Smooth muscle cell (in vitro differentiated cells): ENCODE measurements at regions not wholly inside any gene's neighbourhood (a gene's known extent, or its start where the extent isn't known, plus 50 kb on each side); places are given as distances from the start of the nearest gene placed in this dataset.

ENCODE experiments used
- DNase-seq: peaks from one replicate; lab custom pipeline; 2025; ENCODE audit not compliant: unreplicated experiment; lab: John Stamatoyannopoulos, UW
- H2AFZ ChIP-seq: fragments of 200-600 bp; sonication (generic); 2 replicates; pipeline ENCODE4 v1.6.0; 2016; ENCODE audit warnings: antibody characterized with exemption, low read depth, mild to moderate bottlenecking
- H3F3A ChIP-seq: fragments of 200-600 bp; sonication (generic); 2 replicates; pipeline ENCODE4 v1.6.0; 2017; ENCODE audit warnings: antibody characterized with exemption, low read depth
- H3K27ac ChIP-seq: fragments of 200-600 bp; sonication (generic); 2 replicates; pipeline ENCODE4 v1.5.1; 2016; ENCODE audit warnings: low read depth, mild to moderate bottlenecking
- H3K27me3 ChIP-seq: fragments of 200-600 bp; sonication (generic); 2 replicates; pipeline ENCODE4 v1.6.1; 2016; ENCODE audit warnings: low read depth, mild to moderate bottlenecking
- H3K36me3 ChIP-seq: fragments of 200-600 bp; sonication (generic); 2 replicates; pipeline ENCODE4 v1.5.1; 2016; ENCODE audit warnings: low read depth
- H3K4me1 ChIP-seq: fragments of 200-600 bp; sonication (generic); 2 replicates; pipeline ENCODE4 v1.5.1; 2016; ENCODE audit warnings: low read depth
- H3K4me2 ChIP-seq: fragments of 200-600 bp; sonication (generic); 2 replicates; pipeline ENCODE4 v1.6.0; 2016; ENCODE audit warnings: mild to moderate bottlenecking
- H3K4me3 ChIP-seq: fragments of 200-600 bp; sonication (generic); 2 replicates; pipeline ENCODE4 v1.5.1; 2016; ENCODE audit warnings: mild to moderate bottlenecking
- H3K79me2 ChIP-seq: fragments of 200-600 bp; sonication (generic); 2 replicates; pipeline ENCODE4 v1.6.0; 2016; ENCODE audit warnings: low read depth, mild to moderate bottlenecking
- H3K9ac ChIP-seq: fragments of 200-600 bp; sonication (generic); 2 replicates; pipeline ENCODE4 v1.6.0; 2016; ENCODE audit warnings: low read depth
- H3K9me3 ChIP-seq: fragments of 200-600 bp; sonication (generic); replicated peaks from 2 replicates; pipeline ENCODE4 v1.5.1; 2016; ENCODE audit warnings: low read depth
- H4K20me1 ChIP-seq: fragments of 200-600 bp; sonication (generic); 2 replicates; pipeline ENCODE4 v1.6.0; 2016; ENCODE audit warnings: low read depth
- WGBS: methylation state at CpG from one replicate; pipeline ENCODE4 v1.1.7; 2016; ENCODE audit warnings: low lambda C conversion rate; 5-methylcytosine and 5-hydroxymethylcytosine counted together
- TF ChIP-seq, protein P1 (sequence below): fragments of 200-600 bp; sonication (generic); IDR thresholded peaks from 2 replicates; pipeline ENCODE4 v1.5.1; 2017; ENCODE audit warnings: borderline replicate concordance, mild to moderate bottlenecking, antibody characterized with exemption; ENCODE audit not compliant: insufficient read depth, poor library complexity, severe bottlenecking

GRCh38 chr6:86820750-86821149, 116.6 kb upstream of the HTR1E start:
- H2AFZ ChIP-seq, result no peak overlapping the region
- H3F3A ChIP-seq, result no peaks in the 10 kb centered on the region
- no peaks in the 10 kb centered on the region for H3K27me3 ChIP-seq
- no peak overlapping the region for H3K4me3 ChIP-seq
- no peaks in the 10 kb centered on the region for H3K79me2 ChIP-seq
- WGBS, result 49% methylated on average over 1 of the region's 1 CpG
- H3K27ac ChIP-seq, result no peak overlapping the region
- no peaks in the 10 kb centered on the region for H3K9me3 ChIP-seq
- H3K4me1 ChIP-seq, result no peaks in the 10 kb centered on the region
- no peak overlapping the region for H3K4me2 ChIP-seq
- no peak for DNase-seq
- H4K20me1 ChIP-seq, result no peaks in the 10 kb centered on the region
- no peaks in the 10 kb centered on the region for H3K36me3 ChIP-seq
- H3K9ac ChIP-seq, result no peak overlapping the region
- TF ChIP-seq, protein P1, sequence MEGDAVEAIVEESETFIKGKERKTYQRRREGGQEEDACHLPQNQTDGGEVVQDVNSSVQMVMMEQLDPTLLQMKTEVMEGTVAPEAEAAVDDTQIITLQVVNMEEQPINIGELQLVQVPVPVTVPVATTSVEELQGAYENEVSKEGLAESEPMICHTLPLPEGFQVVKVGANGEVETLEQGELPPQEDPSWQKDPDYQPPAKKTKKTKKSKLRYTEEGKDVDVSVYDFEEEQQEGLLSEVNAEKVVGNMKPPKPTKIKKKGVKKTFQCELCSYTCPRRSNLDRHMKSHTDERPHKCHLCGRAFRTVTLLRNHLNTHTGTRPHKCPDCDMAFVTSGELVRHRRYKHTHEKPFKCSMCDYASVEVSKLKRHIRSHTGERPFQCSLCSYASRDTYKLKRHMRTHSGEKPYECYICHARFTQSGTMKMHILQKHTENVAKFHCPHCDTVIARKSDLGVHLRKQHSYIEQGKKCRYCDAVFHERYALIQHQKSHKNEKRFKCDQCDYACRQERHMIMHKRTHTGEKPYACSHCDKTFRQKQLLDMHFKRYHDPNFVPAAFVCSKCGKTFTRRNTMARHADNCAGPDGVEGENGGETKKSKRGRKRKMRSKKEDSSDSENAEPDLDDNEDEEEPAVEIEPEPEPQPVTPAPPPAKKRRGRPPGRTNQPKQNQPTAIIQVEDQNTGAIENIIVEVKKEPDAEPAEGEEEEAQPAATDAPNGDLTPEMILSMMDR, result no peak

DNA sequence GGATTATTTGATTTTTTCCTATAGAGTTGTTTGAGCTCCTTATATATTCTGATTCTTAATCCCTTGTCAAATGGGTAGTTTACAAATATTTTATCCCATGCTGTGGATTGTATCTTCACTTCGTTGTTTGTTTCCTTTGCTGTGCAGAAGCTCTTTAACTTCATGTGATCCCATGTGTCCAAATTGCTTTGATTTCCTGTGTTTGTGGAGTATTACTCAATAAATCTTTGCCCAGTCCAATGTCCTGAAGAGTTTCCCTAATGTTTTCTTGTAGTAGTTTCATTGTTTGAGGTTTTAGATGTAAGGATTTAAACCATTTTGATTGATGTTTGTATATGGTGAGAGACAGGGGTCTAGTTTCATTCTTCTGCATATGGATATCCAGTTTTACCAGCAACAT, 143.7 kb upstream of the HTR1E start:
- no peaks in the 10 kb centered on the region for H3K4me1 ChIP-seq
- H3K27me3 ChIP-seq, result no peaks in the 10 kb centered on the region
- no peak for DNase-seq
- no peaks in the 10 kb centered on the region for H3K36me3 ChIP-seq
- TF ChIP-seq, protein P1, result no peak
- WGBS, result 83% methylated on average over 1 of the region's 1 CpG
- H3K4me3 ChIP-seq, result no peak overlapping the region
- no peaks in the 10 kb centered on the region for H4K20me1 ChIP-seq
- H2AFZ ChIP-seq, result no peak overlapping the region
- no peaks in the 10 kb centered on the region for H3K79me2 ChIP-seq
- no peak overlapping the region for H3K4me2 ChIP-seq
- H3K9me3 ChIP-seq, result no peaks in the 10 kb centered on the region
- H3F3A ChIP-seq, result no peaks in the 10 kb centered on the region
- H3K9ac ChIP-seq, result no peak overlapping the region
- H3K27ac ChIP-seq, result no peak overlapping the region

DNA sequence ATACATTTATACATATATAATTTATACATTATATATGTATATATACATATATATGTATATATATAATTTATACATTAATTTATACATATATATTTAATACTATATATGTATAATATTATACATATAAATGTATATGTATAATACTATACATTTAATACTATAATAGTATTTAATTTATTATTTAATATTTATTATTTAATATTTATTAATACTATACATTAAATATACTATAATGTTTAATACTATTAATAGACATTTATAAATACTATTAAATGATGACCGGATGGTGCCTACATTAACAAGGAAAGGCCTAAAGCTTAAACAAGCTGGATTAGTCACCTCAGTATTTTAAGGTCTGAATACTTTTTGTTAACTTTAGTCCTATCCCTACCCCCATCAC, 145.9 kb upstream of the HTR1E start:
- Histone ChIP-seq H2AFZ (no peak overlapping the region), H3K4me1 (no peaks in the 10 kb centered on the region), H3K4me3 (no peak overlapping the region), H3K4me2 (no peak overlapping the region), H3K36me3 (no peaks in the 10 kb centered on the region), H3K79me2 (no peaks in the 10 kb centered on the region), H3K9me3 (no peaks in the 10 kb centered on the region), H3K27ac (no peak overlapping the region), H3K9ac (no peak overlapping the region), H4K20me1 (no peaks in the 10 kb centered on the region), H3K27me3 (no peaks in the 10 kb centered on the region), H3F3A (no peaks in the 10 kb centered on the region)
- 89% methylated on average over 1 of the region's 1 CpG for WGBS
- TF ChIP-seq, protein P1, result no peak
- DNase-seq, result no peak

- H2AFZ ChIP-seq, result no peak overlapping the region
- no peaks in the 10 kb centered on the region for H3F3A ChIP-seq
- TF ChIP-seq, protein P1, result no peak
- no peaks in the 10 kb centered on the region for H3K4me1 ChIP-seq
- 82% methylated on average over 2 of the region's 2 CpGs for WGBS
- no peak overlapping the region for H3K4me2 ChIP-seq
- no peak for DNase-seq
- H3K27ac ChIP-seq, result no peak overlapping the region
- H4K20me1 ChIP-seq, result no peaks in the 10 kb centered on the region
- no peak overlapping the region for H3K4me3 ChIP-seq
- H3K9me3 ChIP-seq, result no peaks in the 10 kb centered on the region
- H3K36me3 ChIP-seq, result no peaks in the 10 kb centered on the region
- H3K9ac ChIP-seq, result no peak overlapping the region
- H3K79me2 ChIP-seq, result no peaks in the 10 kb centered on the region
- no peaks in the 10 kb centered on the region for H3K27me3 ChIP-seq
These were observed 147.4 kb upstream of the HTR1E start for GRCh38 chr6:86789779-86790411.
